ENCODE measurements at regions not wholly inside any gene's neighbourhood (a gene's known extent, or its start where the extent isn't known, plus 50 kb on each side); places are given as distances from the start of the nearest gene placed in this dataset.

GRCh38 chr2:83585250-83585649 lies 873.8 kb downstream of the SUCLG1 start:
- ChIA-PET POLR2A (no interaction called here), CTCF (no interaction called here)
- Histone ChIP-seq H3K9me3 (ENCODE audit: control insufficient read depth, insufficient read depth, low read depth, low read length) (no peaks in the 10 kb centered on the region), H3K4me3 (ENCODE audit: low read depth, low read length) (no peak overlapping the region), H3K36me3 (ENCODE audit: control insufficient read depth in 2 of 2, insufficient read depth in 1 of 2, low read length in 2 of 2) (no peaks in the 10 kb centered on the region), H3K4me1 (ENCODE audit: control insufficient read depth, insufficient read depth, low read length) (no peaks in the 10 kb centered on the region), H3K27ac (ENCODE audit: extremely low read depth, low read depth, low read length) (no peak overlapping the region)
- TF ChIP-seq HIC1 (tag by site-specific recombination; IDR thresholded peaks at IDR 0.05) (no peak), ZNF311 (tag by site-specific recombination; IDR thresholded peaks at IDR 0.05; ENCODE audit: borderline replicate concordance) (no peak), ZBTB7A (tag by site-specific recombination; IDR thresholded peaks at IDR 0.05; ENCODE audit: low read depth) (no peak), HOXC10 (CRISPR knock-in tag; IDR thresholded peaks at IDR 0.05) (no peak), BCL6B (tag by site-specific recombination; IDR thresholded peaks at IDR 0.05) (no peak), ZNF266 (tag by site-specific recombination; IDR thresholded peaks at IDR 0.05; ENCODE audit: low read depth) (no peak), PRDM2 (tag by site-specific recombination; IDR thresholded peaks at IDR 0.05; ENCODE audit: borderline replicate concordance) (no peak), PRDM10 (tag by site-specific recombination; IDR thresholded peaks at IDR 0.05) (no peak), ZNF394 (tag by site-specific recombination; IDR thresholded peaks at IDR 0.05; ENCODE audit: borderline replicate concordance) (no peak), SP7 (tag by site-specific recombination; IDR thresholded peaks at IDR 0.05) (no peak), ZXDB (tag by site-specific recombination; IDR thresholded peaks at IDR 0.05) (no peak), ZNF692 (tag by site-specific recombination; IDR thresholded peaks at IDR 0.05) (no peak), ZNF175 (tag by site-specific recombination; IDR thresholded peaks at IDR 0.05) (no peak), ZNF426 (tag by site-specific recombination; IDR thresholded peaks at IDR 0.05) (no peak), ZNF341 (tag by site-specific recombination; IDR thresholded peaks at IDR 0.05; ENCODE audit: low read depth) (no peak), ZNF221 (tag by site-specific recombination; IDR thresholded peaks at IDR 0.05; ENCODE audit: borderline replicate concordance) (no peak)

Data from HEK293 (cell line).